D721Med (cell line): ENCODE measurements at regions not wholly inside any gene's neighbourhood (a gene's known extent, or its start where the extent isn't known, plus 50 kb on each side); places are given as distances from the start of the nearest gene placed in this dataset.
"Not testable (repeated sequence)": the region's sequence is repeated elsewhere in the genome, so short reads cannot be mapped to it uniquely, and the experiment has no call there.

Experiments used
- DNase-seq: peaks from one replicate; pipeline ENCODE4 v3.0.0; 2011; ENCODE audit warnings: low spot score; ENCODE audit not compliant: insufficient read length
- FAIRE-seq: peaks from 2 replicates; lab custom pipeline; 2011; peaks lifted over from hg19 to GRCh38; lab: Jason Lieb, UNC
- TF ChIP-seq, protein P1 (sequence below): IDR thresholded peaks from 2 replicates; pipeline ENCODE4 v1.5.1; 2012; ENCODE audit warnings: mild to moderate bottlenecking, control low read depth; ENCODE audit not compliant: insufficient read depth; ENCODE audit errors: missing control alignments

DNA sequence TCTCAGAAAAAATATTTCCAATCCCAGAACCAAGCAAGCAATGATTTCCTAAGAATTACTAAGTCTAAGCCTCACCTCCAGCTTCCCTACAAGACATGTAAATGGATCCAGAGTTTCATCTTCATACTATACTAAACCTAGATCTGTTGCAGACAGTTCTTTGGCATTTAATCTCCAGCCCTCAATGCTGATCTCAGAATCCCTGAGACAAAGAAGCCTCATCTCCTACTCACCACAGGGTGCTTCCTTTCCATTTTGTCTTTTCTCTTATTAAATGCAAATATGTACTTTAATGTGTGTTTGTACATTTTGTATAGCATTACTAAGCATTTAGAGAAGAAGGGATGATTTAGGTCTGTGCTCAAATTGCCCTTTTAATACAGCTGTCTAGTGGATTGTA lies 954.9 kb downstream of the TDRD15 start:
- no peak for FAIRE-seq
- no peak for DNase-seq
- TF ChIP-seq, protein P1, sequence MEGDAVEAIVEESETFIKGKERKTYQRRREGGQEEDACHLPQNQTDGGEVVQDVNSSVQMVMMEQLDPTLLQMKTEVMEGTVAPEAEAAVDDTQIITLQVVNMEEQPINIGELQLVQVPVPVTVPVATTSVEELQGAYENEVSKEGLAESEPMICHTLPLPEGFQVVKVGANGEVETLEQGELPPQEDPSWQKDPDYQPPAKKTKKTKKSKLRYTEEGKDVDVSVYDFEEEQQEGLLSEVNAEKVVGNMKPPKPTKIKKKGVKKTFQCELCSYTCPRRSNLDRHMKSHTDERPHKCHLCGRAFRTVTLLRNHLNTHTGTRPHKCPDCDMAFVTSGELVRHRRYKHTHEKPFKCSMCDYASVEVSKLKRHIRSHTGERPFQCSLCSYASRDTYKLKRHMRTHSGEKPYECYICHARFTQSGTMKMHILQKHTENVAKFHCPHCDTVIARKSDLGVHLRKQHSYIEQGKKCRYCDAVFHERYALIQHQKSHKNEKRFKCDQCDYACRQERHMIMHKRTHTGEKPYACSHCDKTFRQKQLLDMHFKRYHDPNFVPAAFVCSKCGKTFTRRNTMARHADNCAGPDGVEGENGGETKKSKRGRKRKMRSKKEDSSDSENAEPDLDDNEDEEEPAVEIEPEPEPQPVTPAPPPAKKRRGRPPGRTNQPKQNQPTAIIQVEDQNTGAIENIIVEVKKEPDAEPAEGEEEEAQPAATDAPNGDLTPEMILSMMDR = no peak

DNA sequence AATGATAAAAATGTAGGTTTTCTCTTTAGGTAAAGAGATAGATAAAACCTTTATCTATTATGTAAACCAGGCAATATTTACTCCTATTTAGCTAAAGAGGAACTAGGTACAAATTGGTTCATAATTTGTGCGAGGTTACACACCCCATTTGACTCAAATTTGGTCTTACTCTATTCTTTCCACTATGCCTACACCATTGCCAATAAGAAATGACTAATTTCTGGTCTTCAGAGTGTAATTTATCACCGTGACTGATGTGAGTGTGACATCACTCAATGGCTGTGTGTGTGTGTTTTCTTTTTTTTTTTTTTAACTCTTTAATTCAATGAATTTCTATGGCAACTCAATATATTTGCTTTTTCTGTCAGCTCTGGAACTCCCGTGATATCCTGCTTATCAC lies 955.8 kb downstream of the TDRD15 start:
- TF ChIP-seq, protein P1 = no peak
- no peak for FAIRE-seq
- no peak for DNase-seq

DNA sequence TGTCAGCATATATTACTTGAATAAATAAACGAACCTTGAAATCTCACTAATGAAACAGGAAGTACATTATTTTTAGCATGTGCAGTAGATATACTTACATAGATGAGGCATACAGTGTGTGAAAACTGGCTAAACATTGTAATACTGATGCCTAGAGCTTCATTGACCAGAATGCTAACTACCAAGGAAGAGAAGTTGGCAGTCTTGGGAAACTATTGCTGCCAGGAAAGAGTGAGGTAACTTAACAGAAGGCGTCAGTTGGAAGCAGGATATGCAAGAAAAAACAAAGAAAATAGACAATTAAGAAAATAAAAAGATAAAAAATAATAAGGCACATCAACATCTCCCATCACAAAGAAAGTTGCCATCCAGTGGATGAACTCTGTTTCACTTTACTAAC lies 963.0 kb downstream of the TDRD15 start:
- FAIRE-seq = no peak
- TF ChIP-seq, protein P1 = no peak
- DNase-seq = no peak

DNA sequence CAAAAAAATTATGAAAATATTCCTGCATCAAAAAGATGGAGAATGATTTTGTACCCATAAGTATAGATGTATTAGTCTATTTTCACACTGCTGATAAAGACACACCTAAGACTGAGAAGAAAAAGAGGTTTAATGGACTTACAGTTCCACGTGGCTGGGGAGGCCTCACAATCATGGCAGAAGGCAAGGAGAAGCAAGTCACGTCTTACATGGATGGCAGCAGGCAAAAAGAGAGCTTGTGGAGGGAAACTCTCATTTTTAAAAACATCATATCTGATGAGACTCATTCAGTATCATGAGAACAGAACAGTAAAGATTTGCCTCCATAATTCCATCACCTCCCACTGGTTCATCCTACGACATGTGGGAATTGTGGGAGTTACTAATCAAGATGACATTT lies 979.8 kb downstream of the TDRD15 start:
- not testable (repeated sequence) for DNase-seq, FAIRE-seq

DNA sequence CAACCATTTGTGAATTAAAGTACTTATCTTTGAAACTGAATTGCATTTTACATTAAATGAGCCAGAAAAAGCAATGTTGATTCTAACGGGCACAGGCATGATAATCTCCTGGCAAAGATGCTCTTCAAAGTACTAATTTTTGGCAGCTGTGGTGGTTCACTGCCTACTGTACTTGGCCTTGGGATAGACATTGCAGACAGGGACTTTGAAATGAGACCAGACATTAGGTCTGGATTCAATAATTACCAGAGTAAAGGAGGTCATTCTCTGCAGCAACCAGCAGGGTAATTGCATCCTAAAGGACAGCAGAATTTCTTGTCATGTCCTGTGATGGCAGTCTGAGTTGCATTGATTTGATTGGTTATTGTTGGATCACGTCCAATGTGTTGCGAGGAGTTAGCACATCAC lies 986.5 kb downstream of the TDRD15 start:
- FAIRE-seq = no peak
- no peak for DNase-seq
- TF ChIP-seq, protein P1 = no peak

DNA sequence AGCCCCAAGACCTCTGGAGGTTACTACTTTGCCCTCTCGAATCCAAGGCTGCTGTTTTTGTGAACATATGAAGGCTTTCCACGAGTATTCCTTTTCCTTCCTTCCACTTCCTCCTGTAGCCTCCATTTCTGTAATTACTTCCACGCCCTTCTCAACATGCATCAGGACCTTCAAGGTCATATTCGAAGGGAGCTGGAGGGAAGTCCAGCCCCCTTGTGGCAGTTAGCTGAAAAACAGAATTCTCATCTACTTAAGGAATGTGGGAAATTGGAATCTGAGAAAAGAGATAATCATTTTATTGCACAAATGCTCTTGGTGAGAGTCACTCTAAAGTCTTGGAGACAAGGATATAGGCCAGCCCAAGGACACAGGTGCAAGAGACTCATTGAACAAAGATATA lies 1000.2 kb downstream of the TDRD15 start:
- no peak for DNase-seq
- TF ChIP-seq, protein P1 = no peak
- FAIRE-seq = no peak

DNA sequence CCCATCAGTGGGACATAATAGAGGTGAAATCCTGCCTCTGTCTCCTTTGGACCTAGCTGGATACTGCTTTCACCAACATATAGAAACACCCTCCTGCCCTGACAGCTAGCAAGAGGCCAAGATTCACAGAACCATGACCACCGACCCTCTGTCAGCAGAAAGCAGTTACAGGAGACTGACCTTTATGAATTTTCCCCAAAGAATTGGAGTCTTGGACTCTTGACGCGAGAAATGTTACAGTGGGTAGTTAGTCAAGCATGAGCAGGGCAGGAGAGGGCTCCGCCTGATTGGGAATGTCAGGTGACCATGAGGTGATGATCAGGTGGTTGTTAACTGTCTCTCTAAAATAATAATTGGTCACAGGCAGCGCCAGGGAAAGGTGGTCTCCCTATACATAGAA lies 1002.3 kb downstream of the TDRD15 start:
- FAIRE-seq = no peak
- TF ChIP-seq, protein P1 = no peak
- DNase-seq = no peak

DNA sequence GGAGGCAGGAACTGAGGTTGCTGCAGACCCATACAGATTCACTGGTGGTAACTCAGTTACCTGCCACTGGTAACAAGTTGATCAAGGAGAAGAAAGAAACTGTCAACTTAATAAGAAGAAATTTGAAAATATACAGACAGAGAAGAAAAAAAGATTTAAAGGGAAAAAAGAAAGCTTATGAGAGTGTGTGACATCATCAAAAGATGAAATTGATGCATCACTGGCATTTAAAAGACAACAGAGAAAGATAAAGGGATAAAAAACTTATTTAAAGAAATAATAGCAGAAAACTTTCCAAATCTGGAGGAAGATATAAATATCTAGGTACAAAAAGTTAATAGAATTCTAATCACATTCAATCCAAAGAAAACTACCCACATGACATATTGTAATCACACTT lies 1003.2 kb downstream of the TDRD15 start:
- no peak for FAIRE-seq
- TF ChIP-seq, protein P1 = no peak
- DNase-seq = no peak
